Endothelial cell of umbilical vein (primary cell): ENCODE measurements at regions not wholly inside any gene's neighbourhood (a gene's known extent, or its start where the extent isn't known, plus 50 kb on each side); places are given as distances from the start of the nearest gene placed in this dataset.

ENCODE experiments used
- BruUV-seq: library from RNA; stranded (reverse); fragments of 400-500 nt; replicated peaks from 2 replicates; lab custom pipeline; 2021; lab: Mats Ljungman, UMichigan
- CTCF ChIA-PET: fragments of 300-600, 350-600 bp; sonication (Branson Sonifier 250); formaldehyde crosslinking; loops from one replicate; lab custom pipeline; 2021; ENCODE audit warnings: antibody characterized with exemption, inconsistent platforms; lab: Charles Lee
- POLR2A ChIA-PET: fragments of 300-600, 350-600 bp; sonication (Branson Sonifier 250); formaldehyde crosslinking; loops from one replicate; lab custom pipeline; 2021; ENCODE audit warnings: antibody characterized with exemption, inconsistent platforms; lab: Charles Lee
- DNase-seq: peaks from one replicate; pipeline ENCODE4 v3.0.0-alpha.2; 2011; ENCODE audit warnings: low read depth, low spot score
- FAIRE-seq: peaks from 2 replicates; lab custom pipeline; 2011; peaks lifted over from hg19 to GRCh38; lab: Jason Lieb, UNC
- H2AFZ ChIP-seq: 2 replicates; pipeline ENCODE4 v1.6.0; 2012; ENCODE audit warnings: low read depth, low read length, control low read depth, inconsistent platforms
- H3K27ac ChIP-seq: 2 replicates; pipeline ENCODE4 v1.5.1; 2011; ENCODE audit warnings: low read depth, mild to moderate bottlenecking, control low read depth, low read length, moderate library complexity; ENCODE audit not compliant: insufficient read depth
- H3K27me3 ChIP-seq, 2 experiments: 2 replicates each; pipeline versions ENCODE4 v1.6.0 to v1.6.1; 2011; ENCODE audit warnings: low read length in 2 of 2, mixed read lengths in 1 of 2; ENCODE audit not compliant: control insufficient read depth in 2 of 2, insufficient read depth in 2 of 2
- H3K36me3 ChIP-seq, 2 experiments: 2 replicates in 1 of 2; 3 replicates in 1 of 2; pipeline ENCODE4 v1.5.1; 2011; ENCODE audit warnings: low read length in 2 of 2, mild to moderate bottlenecking in 1 of 2, moderate library complexity in 1 of 2; ENCODE audit not compliant: control insufficient read depth in 2 of 2, insufficient read depth in 2 of 2; ENCODE audit errors: extremely low read depth in 1 of 2
- H3K4me1 ChIP-seq: 3 replicates; pipeline ENCODE4 v1.5.1; 2011; ENCODE audit warnings: mild to moderate bottlenecking, low read length; ENCODE audit not compliant: control insufficient read depth, insufficient read depth; ENCODE audit errors: extremely low read depth
- H3K4me2 ChIP-seq: 2 replicates; pipeline ENCODE4 v1.6.1; 2011; ENCODE audit warnings: low read length, control low read depth, mixed read lengths; ENCODE audit not compliant: insufficient read depth
- H3K4me3 ChIP-seq, 3 experiments: fragments of 200-600 bp in 1 of 3; sonication (generic), shearing (Covaris generic) in 1 of 3; replicated peaks in 1 of 3; 2 replicates each; pipeline ENCODE4 v1.5.1; 2011 to 2016; ENCODE audit warnings: control low read depth in 3 of 3, low read length in 3 of 3, mild to moderate bottlenecking in 2 of 3, inconsistent platforms in 1 of 3, low read depth in 1 of 3, moderate library complexity in 1 of 3; ENCODE audit not compliant: insufficient read depth in 1 of 3
- H3K79me2 ChIP-seq: 2 replicates; pipeline ENCODE4 v1.6.0; 2012; ENCODE audit warnings: low read length, inconsistent platforms; ENCODE audit not compliant: control insufficient read depth, insufficient read depth
- H3K9ac ChIP-seq: replicated peaks from 2 replicates; pipeline ENCODE3; 2011; ENCODE audit warnings: low read length, control low read depth; ENCODE audit not compliant: insufficient read depth; ENCODE audit errors: extremely low read depth
- H3K9me1 ChIP-seq: replicated peaks from 3 replicates; pipeline ENCODE4 v1.6.0; 2011; ENCODE audit warnings: mild to moderate bottlenecking, low read length; ENCODE audit not compliant: control insufficient read depth, insufficient read depth; ENCODE audit errors: extremely low read depth
- H3K9me3 ChIP-seq: replicated peaks from 2 replicates; pipeline ENCODE4 v1.5.1; 2012; ENCODE audit warnings: low read length, inconsistent platforms; ENCODE audit not compliant: control insufficient read depth, insufficient read depth
- H4K20me1 ChIP-seq: replicated peaks from 2 replicates; pipeline ENCODE3; 2011; ENCODE audit warnings: mild to moderate bottlenecking, low read length; ENCODE audit not compliant: control insufficient read depth, insufficient read depth; ENCODE audit errors: extremely low read depth
- CTCF ChIP-seq, 2 donors: IDR thresholded peaks; 1 replicate in 1 of 2; 2 replicates in 1 of 2; pipeline ENCODE4 v1.5.1; 2011; ENCODE audit warnings: low read length in 2 of 2, mild to moderate bottlenecking in 2 of 2, moderate library complexity in 2 of 2, control low read depth in 1 of 2, inconsistent platforms in 1 of 2, low read depth in 1 of 2; ENCODE audit not compliant: insufficient read depth in 1 of 2; ENCODE audit errors: extremely low read depth in 1 of 2
- EZH2 ChIP-seq: IDR thresholded peaks from 2 replicates; pipeline ENCODE4 v1.6.1; 2012; ENCODE audit warnings: borderline replicate concordance, low read depth, mild to moderate bottlenecking, moderate library complexity, low read length, inconsistent platforms; ENCODE audit not compliant: severe bottlenecking
- FOS ChIP-seq: IDR thresholded peaks from 2 replicates; pipeline ENCODE4 v1.6.1; 2011; ENCODE audit warnings: mild to moderate bottlenecking, low read length, moderate library complexity, borderline replicate concordance; ENCODE audit not compliant: insufficient read depth
- GATA2 ChIP-seq: IDR thresholded peaks from 2 replicates; pipeline ENCODE4 v1.7.0; 2011; ENCODE audit warnings: low read depth, mild to moderate bottlenecking, moderate library complexity, mixed read lengths, low read length; ENCODE audit not compliant: insufficient read length, insufficient read depth
- JUN ChIP-seq: IDR thresholded peaks from 2 replicates; pipeline ENCODE4 v1.6.1; 2011; ENCODE audit warnings: borderline replicate concordance, low read depth; ENCODE audit not compliant: insufficient read length, insufficient read depth
- MYC ChIP-seq: IDR thresholded peaks from one replicate; pipeline ENCODE4 v1.6.1; 2011; ENCODE audit warnings: mild to moderate bottlenecking, low read depth, low read length
- POLR2A ChIP-seq: IDR thresholded peaks from 2 replicates; pipeline ENCODE4 v1.6.1; 2012; ENCODE audit warnings: low read depth, mild to moderate bottlenecking, control low read depth, low read length
- POLR2AphosphoS5 ChIP-seq: IDR thresholded peaks from 2 replicates; pipeline ENCODE4 v1.6.1; 2012; ENCODE audit warnings: low read depth, mild to moderate bottlenecking, control low read depth, low read length, moderate library complexity; ENCODE audit not compliant: insufficient read depth
- dilution Hi-C: fragments of 300-500 bp; cut with MboI; formaldehyde crosslinking; loops from one replicate; pipeline ENCODE4 v1.15.0; 2019; ENCODE audit warnings: low sequenced_read_pairs; ENCODE audit not compliant: extremely low pct_ligation_motif_present
- intact Hi-C: fragments of 100-400 bp; cut with micrococcal nuclease; formaldehyde crosslinking; loops from one replicate; pipeline ENCODE4 v1.10.0; 2022
- TF ChIP-seq, protein P1 (sequence below): IDR thresholded peaks from 2 replicates; pipeline ENCODE4 v1.6.1; 2011; ENCODE audit not compliant: insufficient read depth, insufficient read length

DNA sequence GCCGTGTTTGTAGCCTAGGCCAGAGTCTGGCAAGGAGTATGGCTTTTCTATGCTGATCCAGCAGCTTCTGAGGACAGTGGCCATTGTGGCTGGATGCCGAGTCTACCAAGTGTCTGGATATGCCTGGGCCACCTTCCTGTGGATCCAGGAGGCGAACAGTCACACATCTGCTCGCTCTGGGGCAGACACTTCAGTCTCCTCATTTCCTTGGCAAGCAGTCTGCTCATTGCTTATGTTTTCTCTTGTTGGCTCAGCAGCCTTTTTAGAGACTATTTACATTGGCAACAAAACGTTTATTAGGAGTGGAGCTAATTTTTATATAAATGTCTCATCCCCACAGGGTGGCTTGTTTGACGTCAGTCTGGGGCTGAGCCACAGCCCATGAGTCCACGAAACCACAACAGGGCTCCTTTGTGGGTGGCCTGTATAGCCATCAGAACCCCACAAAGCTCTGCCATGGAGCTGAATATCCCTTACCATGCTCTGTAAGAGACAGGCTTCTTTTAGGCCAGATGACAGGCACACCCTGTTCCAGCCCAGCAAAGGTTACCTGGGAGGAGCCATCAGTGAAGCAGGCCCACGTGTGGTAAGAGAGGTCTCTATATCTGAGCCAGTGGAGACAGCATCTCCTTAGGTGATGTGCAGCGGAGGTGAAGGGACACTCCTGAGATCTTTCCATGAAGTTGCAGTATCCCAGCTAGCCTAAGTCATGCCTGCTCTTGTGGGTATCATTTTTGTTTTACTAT lies 221.7 kb downstream of the DIRAS2 start:
- dilution Hi-C loops (no loop called here), intact Hi-C loops (no loop called here)
- Histone ChIP-seq H3K9me3 (peaks cover 3% of the 10 kb centered on the region), H3K27ac (no peak overlapping the region), H3K27me3 (no peaks in the 10 kb centered on the region), H3K36me3 (no peaks in the 10 kb centered on the region), H3K79me2 (no peaks in the 10 kb centered on the region), H3K9ac (no peak overlapping the region), H2AFZ (no peak overlapping the region), H3K4me3 (no peak overlapping the region), H3K4me1 (no peaks in the 10 kb centered on the region), H4K20me1 (no peaks in the 10 kb centered on the region), H3K4me2 (no peak overlapping the region), H3K9me1 (no peaks in the 10 kb centered on the region)
- ChIA-PET CTCF (no interaction called here), POLR2A (no interaction called here)
- BruUV-seq, result no TSS peak
- FAIRE-seq (no peak), DNase-seq (no peak)
- TF ChIP-seq, protein P1, sequence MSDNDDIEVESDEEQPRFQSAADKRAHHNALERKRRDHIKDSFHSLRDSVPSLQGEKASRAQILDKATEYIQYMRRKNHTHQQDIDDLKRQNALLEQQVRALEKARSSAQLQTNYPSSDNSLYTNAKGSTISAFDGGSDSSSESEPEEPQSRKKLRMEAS, result no peak
- TF ChIP-seq POLR2A (no peak), GATA2 (no peak), MYC (no peak), JUN (no peak), FOS (no peak), EZH2 (no peak), CTCF (IDR thresholded peaks at IDR 0.05; ENCODE audit: extremely low read depth in 1 of 2, insufficient read depth in 1 of 2, low read depth in 1 of 2, low read length in 2 of 2) (no peak), POLR2AphosphoS5 (no peak)
